HL-60 (cell line): ENCODE measurements at regions not wholly inside any gene's neighbourhood (a gene's known extent, or its start where the extent isn't known, plus 50 kb on each side); places are given as distances from the start of the nearest gene placed in this dataset.

ENCODE experiments used
- POLR2AphosphoS5 ChIP-seq: IDR thresholded peaks from 2 replicates; pipeline ENCODE4 v1.6.1; 2012; ENCODE audit warnings: low read depth
- TF ChIP-seq, protein P1 (sequence below): IDR thresholded peaks from one replicate; pipeline ENCODE4 v1.5.1; 2011; ENCODE audit warnings: low read length, control low read depth, inconsistent platforms; ENCODE audit not compliant: insufficient read depth
- TF ChIP-seq, protein P2 (sequence below): IDR thresholded peaks from 2 replicates; pipeline ENCODE4 v1.6.1; 2012; ENCODE audit warnings: low read depth; ENCODE audit not compliant: insufficient replicate concordance

DNA sequence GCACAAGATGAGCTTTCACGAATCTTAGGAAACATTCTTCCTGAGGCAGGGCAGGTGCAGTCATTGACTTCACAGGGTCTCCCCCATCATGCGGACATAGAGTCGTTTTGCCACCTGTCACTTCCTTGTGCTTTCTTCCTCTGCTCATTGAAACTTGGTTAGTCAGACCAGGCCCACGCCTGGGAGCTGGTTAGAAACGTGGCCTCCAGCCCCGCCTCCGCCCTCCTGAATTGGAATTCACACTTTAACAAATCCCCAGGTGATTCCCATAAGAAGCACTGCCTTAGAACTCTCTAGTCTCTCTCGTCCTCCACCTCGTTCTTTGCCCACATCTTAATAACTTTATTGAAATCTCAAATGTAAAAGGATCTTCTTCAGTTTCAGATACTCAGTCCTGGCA is 265.5 kb upstream of the FZD8 start:
- TF ChIP-seq, protein P1, sequence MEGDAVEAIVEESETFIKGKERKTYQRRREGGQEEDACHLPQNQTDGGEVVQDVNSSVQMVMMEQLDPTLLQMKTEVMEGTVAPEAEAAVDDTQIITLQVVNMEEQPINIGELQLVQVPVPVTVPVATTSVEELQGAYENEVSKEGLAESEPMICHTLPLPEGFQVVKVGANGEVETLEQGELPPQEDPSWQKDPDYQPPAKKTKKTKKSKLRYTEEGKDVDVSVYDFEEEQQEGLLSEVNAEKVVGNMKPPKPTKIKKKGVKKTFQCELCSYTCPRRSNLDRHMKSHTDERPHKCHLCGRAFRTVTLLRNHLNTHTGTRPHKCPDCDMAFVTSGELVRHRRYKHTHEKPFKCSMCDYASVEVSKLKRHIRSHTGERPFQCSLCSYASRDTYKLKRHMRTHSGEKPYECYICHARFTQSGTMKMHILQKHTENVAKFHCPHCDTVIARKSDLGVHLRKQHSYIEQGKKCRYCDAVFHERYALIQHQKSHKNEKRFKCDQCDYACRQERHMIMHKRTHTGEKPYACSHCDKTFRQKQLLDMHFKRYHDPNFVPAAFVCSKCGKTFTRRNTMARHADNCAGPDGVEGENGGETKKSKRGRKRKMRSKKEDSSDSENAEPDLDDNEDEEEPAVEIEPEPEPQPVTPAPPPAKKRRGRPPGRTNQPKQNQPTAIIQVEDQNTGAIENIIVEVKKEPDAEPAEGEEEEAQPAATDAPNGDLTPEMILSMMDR, result no peak
- TF ChIP-seq POLR2AphosphoS5, result no peak
- TF ChIP-seq, protein P2, sequence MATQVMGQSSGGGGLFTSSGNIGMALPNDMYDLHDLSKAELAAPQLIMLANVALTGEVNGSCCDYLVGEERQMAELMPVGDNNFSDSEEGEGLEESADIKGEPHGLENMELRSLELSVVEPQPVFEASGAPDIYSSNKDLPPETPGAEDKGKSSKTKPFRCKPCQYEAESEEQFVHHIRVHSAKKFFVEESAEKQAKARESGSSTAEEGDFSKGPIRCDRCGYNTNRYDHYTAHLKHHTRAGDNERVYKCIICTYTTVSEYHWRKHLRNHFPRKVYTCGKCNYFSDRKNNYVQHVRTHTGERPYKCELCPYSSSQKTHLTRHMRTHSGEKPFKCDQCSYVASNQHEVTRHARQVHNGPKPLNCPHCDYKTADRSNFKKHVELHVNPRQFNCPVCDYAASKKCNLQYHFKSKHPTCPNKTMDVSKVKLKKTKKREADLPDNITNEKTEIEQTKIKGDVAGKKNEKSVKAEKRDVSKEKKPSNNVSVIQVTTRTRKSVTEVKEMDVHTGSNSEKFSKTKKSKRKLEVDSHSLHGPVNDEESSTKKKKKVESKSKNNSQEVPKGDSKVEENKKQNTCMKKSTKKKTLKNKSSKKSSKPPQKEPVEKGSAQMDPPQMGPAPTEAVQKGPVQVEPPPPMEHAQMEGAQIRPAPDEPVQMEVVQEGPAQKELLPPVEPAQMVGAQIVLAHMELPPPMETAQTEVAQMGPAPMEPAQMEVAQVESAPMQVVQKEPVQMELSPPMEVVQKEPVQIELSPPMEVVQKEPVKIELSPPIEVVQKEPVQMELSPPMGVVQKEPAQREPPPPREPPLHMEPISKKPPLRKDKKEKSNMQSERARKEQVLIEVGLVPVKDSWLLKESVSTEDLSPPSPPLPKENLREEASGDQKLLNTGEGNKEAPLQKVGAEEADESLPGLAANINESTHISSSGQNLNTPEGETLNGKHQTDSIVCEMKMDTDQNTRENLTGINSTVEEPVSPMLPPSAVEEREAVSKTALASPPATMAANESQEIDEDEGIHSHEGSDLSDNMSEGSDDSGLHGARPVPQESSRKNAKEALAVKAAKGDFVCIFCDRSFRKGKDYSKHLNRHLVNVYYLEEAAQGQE, result no peak
